NCI-H1694 (cell line): ENCODE measurements at regions not wholly inside any gene's neighbourhood (a gene's known extent, or its start where the extent isn't known, plus 50 kb on each side); places are given as distances from the start of the nearest gene placed in this dataset.
A peak's percentile ranks its signal among the peaks of the same experiment; 100 is the strongest.

Experiments used
- DNase-seq: peaks from one replicate; lab custom pipeline; 2025; lab: John Stamatoyannopoulos, UW

DNA sequence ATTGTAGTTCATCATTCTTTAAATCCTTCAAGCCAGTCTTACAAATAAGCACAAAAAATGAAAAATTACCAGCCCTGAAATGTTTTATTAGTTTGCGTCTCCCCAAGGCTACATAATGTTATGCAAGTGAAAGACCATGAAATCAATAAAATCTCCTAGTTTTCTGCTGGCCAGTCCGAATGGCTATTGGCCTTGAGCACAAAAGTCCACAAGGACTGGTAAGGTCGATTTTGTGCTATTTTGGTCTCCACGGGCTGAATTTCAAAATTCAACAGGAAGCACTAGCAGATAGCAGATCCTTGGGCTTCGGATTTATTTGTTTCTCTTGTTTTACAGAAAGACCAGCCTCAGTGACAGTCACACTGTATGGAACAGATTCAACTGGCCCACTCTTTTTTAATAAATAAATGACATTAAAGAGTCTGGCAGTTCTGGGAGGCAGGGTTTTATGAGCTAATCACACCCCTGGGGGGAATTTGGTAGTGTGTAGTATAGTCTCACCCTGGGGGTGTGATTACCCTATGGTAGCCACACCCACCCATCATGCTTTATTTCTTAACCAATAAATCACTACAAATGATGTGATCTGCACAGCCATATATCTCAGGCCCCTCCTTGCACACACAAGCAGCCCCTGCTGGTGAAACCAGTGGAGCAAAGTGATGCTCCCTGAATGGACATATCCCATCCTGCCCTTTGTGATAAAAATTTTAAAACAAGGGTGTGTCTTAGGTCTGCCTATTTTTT is 51.1 kb upstream of the TMEM33 start:
- no peak for DNase-seq

DNA sequence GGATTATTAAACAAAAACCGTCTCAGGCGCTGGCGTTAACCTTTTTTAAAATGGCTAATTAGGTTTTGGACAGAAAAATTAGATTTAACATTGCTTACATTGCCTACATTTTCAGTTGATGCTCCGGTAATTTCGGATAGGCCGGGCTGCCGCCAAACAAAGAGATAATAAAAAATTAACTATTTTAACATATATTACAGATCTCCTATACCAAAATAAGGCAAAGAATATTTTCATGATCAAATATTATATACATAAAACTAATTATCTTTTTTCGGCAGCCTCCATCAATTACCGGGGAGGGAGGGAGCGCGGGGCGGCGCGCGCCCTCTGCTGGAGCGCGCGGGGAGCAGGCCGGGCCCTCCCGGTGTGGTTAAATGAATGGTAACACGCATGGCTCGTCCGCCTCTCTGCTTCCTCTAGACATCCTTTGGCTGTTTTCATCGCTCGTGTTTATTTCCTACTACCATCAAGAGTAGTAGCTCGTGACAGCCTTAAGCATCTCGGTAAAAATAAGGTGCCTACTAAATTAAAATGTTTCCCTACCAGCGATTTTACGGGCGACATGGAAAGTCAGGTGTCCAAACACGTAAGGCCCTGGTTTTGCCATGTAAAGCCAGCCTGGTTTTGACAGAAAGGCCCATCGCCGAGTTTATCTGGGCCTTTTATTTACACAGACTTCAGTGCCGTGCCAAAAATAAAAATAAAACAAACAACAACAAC is 52.4 kb upstream of the TMEM33 start:
- peak; percentile 48 for DNase-seq

GRCh38 chr4:41881981-41882624 is 53.1 kb upstream of the TMEM33 start:
- DNase-seq = no peak

DNA sequence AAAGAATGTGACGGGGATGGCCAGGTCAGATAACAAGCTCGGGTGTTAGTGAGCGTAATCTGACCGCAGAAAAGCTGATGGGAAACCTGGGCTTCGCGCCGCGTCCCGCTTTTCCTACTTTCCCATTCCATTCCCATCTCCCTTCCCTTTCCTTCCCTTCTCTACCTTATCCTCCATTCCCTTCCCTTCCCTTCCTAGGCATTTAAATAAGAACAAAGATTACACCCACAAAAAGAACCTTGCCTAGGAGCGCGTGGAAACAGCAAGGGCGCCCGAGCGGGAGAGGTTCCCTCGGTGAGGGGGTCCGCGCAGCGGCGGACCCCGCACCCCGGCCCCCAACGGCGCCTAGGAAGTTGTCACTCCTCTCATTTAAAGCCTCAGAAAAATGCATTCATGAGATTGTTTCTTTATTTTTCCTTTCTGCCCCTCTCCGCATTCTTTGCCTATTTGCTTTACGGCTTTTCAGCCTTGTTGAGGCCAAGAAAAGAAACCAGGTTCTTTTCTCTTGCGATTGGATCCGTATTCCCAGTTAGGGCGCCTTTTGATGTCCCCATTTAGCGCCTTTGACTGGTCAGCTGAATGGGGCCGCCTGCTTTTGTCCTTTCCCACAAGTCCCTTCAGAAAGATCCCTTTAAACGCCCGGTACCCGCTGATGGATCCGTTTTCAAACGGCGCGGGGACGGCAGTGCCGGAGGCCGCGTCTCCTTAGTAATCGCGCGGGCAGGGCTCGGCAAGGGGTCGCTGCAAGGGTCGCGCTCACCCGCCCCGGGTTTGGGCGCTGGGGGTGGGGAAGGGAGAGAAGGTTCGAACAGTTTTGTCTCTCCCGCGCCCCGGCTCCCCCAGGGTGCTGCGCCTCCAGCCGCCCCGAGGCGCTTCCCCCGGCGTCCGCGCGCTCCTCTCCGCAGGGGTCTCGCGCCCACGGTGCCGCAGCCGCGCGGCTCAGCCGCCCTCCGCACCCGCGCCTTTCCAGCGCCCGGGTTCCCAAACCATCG is 54.1 kb upstream of the TMEM33 start:
- no peak for DNase-seq

GRCh38 chr4:41880022-41880837 is 55.0 kb upstream of the TMEM33 start:
- DNase-seq = no peak

- DNase-seq = no peak
Observed at GRCh38 chr4:41879552-41879951, 55.7 kb upstream of the TMEM33 start.

- DNase-seq = no peak
Observed at GRCh38 chr4:41878991-41879491, 56.2 kb upstream of the TMEM33 start.

GRCh38 chr4:41878170-41878969 is 56.9 kb upstream of the TMEM33 start:
- no peak for DNase-seq

DNA sequence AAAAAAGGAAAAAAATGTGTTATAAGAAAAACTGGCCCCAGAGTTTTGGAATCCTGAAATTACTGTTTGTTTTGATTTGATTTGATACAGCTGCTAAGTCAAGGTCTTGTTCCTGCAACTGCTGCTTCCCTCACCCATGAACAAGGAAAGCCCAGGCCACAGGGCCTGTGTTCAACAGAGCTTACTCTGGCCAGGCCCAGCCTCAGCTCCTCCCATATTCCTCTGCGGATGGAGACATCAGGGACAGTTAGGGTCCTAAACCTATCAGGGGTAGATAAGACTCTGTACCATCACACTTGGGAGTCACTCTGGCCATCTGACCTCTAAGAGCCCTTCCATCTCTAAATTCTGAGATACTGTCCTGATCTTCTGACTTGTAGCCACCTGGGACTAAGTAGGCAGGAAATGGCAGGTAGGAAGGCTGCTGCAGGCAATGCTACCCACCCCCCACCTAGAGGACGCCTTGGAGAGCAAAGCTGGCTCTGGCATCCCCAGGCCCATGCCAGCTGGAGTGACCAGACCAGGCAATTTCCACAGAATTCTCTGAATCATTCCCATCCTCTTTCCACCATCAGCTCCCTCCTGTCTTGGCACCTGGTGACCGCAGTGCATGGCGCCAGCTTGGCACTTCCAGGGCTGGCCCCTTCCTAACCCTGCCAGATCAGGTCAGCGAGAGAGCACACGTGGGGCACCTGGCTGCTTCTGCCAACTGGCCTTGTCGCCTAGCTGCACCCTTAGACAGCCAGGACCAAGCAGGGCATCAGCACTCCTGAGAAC is 58.0 kb upstream of the TMEM33 start:
- DNase-seq = no peak

- no peak for DNase-seq
Observed at GRCh38 chr4:41874873-41875272, 60.4 kb upstream of the TMEM33 start.

- no peak for DNase-seq
Observed at GRCh38 chr4:41874398-41874797, 60.8 kb upstream of the TMEM33 start.

DNA sequence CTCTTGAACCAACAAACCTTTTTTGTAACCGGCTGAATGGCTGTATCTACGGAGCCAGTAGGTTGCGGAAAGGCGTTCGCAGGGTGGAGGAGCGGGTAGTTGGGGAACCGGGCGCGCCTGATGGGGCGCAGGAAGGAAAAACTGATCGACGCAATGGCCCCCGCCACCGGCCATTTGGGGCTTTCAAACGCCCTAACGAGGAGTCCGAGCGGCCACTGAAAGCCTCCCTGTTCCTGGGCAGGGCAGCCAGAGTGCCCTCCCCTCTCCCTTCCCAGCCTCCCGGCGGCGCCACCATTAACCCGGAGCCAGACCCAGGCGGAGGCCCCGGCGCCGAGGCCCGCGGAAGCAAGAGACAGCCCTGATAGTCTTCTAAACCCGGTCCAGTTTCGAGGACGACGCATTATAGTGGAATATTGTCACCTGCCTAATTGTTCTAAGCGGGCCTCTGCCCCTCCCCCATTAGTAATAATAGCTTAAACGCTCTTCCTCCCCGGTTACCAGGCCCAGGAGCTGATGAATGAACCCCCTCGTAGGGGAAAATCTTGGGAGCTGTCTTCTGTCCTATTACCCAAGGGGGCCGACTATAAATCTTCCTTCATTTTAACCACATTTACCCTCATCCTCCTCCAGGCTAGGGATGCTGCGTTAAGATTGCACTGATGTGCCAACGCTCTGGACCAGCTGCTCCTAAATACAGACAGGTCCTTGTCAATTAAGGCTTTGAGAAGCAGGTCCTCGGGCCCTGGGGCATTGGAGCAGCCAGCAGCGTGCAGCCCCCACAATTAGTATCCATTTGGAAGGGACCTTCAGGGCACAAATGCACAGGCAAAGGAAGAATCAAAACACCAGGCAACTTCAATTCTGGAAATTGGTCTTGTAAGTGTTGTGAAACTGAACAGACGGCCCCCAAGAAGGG is 61.6 kb upstream of the TMEM33 start:
- no peak for DNase-seq

DNA sequence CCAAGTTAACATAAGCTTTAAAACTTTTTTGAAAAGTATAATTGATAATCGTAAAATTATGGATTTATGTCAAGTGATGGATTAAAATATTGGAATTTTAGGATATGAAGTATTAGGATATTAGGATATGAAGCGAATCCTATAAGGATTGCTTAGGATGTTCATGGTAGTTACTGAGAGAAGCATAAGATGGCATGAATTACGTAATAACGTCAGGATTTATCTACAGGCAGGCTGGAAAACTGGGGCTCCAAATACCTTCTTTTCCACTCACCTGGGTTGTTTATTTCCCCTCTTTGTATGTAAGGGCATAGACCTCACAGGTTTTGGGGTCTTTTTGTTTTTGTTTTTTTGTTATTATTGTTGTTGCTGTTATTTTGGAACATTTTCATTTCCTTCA is 65.2 kb upstream of the TMEM33 start:
- DNase-seq = no peak

DNA sequence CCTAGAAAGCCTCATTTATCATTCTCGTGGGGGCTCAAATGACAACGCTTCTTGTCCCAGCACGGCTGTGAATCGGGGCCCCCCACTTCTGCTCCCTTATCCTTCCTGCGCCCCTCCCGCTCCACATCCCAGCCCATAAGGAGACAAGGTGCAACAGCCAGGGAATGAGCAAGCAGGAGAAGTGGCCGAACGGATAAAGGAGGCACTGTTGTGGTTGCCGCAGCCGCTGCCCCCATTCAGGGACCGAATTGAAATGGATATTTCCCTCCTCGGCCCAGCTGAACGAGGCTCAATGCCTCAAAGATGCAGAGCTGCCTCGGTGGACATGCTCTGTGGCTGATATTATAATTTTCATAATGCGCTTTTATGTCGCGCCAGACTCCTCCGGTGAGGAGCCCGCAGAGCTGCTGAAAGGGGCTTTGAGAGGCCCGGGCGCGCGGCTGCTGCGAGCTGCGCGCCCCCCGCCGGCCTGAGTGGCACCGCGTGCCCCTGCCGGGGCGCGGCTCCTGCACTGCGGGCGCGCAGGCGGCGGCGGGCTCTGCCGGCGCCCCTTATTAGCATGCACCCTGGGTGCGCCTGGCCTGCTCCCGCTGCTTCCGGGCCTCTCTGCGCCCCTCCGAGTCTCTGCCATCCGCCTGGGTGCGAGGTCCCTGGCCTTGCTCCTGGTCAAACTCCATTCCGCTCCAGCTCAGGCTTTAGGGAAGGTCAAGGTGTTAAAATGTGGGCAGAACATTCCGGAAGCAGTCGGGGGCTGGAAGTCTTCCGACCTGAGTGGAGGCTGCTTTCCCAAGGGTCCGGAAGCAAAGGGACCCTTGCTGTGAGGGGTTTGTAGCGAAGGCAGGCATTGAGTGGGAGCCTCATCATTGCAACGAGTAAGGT is 68.2 kb upstream of the TMEM33 start:
- DNase-seq = no peak

GRCh38 chr4:41865981-41866798 is 69.0 kb upstream of the TMEM33 start:
- DNase-seq = no peak

GRCh38 chr4:41865306-41865980 is 69.8 kb upstream of the TMEM33 start:
- DNase-seq = no peak
